NCI-H748 (cell line): ENCODE measurements at regions not wholly inside any gene's neighbourhood (a gene's known extent, or its start where the extent isn't known, plus 50 kb on each side); places are given as distances from the start of the nearest gene placed in this dataset.

Experiments
- DNase-seq: peaks from one replicate; lab custom pipeline; 2025; ENCODE audit not compliant: unreplicated experiment; lab: John Stamatoyannopoulos, UW

GRCh38 chr20:52921340-52921739 is 50.8 kb upstream of the TSHZ2 start:
- no peak for DNase-seq

DNA sequence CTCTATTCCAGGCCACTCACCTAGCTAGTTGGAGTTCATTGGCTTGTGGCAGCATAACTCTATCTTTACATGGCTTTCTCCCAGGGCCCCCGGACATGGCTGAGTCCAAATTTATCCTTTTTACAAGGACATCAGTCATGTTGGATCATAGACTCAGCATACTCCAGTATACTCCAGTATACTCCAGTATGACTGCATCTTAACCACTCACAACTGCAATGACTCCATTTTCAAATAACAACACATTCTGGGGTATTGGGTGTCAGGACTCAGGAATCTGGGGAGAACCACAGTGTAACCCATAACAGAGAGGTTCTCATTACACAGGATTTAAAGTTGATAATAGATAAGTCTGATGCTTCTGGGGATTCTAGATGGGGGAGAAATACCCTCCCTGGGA is 53.8 kb upstream of the TSHZ2 start:
- no peak for DNase-seq

DNA sequence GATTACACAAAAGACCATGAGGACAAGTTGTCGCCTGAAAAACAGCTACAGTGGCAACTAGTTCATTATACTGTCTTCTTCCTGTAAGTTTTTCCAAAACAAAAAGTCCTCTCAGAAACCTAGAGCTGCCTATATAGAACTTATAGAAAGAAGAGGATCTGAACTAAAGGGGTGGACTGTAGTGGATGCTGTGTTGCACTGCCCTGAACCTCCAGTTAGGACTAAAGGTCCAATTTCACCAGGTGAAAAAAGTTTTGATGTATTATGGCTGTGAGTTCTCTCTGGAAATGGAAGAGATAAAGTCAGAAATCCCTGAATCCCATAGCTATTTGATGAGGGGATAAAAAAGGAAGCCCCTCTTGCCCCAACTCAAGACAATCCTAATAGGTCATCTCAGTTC is 56.6 kb upstream of the TSHZ2 start:
- DNase-seq = no peak

GRCh38 chr20:52914870-52915269 is 57.3 kb upstream of the TSHZ2 start:
- no peak for DNase-seq

- DNase-seq = no peak
Measured at GRCh38 chr20:52913650-52914387, 58.3 kb upstream of the TSHZ2 start.

- no peak for DNase-seq
Measured at GRCh38 chr20:52905241-52905994, 66.7 kb upstream of the TSHZ2 start.

GRCh38 chr20:52904837-52905236 is 67.3 kb upstream of the TSHZ2 start:
- no peak for DNase-seq

DNA sequence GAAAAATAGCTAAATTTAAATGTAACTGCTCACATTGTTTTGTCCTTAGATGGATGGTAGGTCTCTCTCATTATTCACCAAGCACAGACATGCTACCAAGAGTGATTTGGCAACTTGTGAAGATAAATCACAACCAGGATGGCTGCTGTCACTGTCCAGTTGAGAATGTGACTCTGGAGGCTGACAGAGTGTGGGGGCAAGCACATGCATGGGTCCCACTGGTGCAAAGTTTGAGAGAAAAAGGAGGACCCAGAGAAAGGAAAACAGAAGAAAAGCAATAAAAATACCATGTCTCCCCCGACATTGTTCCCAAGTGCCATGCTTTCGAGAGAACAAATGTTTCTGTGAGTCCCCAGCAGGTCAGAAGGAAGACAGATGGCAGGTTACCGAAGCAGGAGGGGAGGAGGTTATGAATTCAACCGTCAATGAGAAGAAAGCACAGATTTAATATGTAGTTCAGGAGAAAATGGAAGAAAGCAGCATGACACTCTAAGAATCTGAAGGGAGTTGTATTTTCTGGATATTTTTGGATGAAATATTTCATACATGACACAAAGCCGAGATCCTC is 73.0 kb upstream of the TSHZ2 start:
- DNase-seq = no peak

DNA sequence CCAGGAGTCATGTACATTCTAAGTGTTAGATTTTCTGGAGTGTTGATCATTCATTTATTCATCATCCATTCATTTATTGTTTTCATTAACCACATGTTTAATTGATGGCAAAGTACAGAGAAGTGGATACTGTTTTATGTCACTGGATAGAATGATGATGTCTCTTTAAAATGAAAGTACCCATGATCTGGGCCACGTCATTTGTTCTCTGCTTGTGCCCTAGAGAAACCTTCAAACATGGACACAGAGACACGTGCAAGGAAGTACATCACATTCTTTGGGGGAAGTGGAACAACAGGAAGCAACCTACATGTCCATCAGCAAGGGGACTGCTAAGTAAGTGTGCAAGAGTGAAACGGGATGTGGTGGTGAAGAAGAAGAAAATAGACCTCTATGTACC is 75.8 kb upstream of the TSHZ2 start:
- DNase-seq = no peak

GRCh38 chr20:52895701-52896100 is 76.5 kb upstream of the TSHZ2 start:
- no peak for DNase-seq

DNA sequence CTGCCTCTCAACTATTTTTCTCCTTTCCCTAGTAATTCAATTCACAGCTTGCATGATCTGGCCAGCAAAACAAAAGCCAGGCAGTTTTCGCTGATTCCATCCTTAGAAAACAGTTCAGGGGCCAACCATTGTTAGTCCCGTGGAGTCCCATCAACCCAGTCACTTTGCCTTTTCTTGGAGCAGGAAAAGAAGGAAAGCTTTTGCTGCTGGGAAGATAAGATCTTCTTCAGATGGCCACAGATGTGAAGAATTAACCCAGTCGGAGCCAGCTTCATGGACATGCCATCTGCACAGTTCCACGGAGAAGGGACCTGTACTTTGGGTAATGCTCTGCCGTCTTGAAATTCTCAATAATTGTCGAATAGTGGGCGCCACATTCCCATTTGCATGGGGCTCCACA is 76.9 kb upstream of the TSHZ2 start:
- no peak for DNase-seq

GRCh38 chr20:52893498-52893897 is 78.7 kb upstream of the TSHZ2 start:
- no peak for DNase-seq

DNA sequence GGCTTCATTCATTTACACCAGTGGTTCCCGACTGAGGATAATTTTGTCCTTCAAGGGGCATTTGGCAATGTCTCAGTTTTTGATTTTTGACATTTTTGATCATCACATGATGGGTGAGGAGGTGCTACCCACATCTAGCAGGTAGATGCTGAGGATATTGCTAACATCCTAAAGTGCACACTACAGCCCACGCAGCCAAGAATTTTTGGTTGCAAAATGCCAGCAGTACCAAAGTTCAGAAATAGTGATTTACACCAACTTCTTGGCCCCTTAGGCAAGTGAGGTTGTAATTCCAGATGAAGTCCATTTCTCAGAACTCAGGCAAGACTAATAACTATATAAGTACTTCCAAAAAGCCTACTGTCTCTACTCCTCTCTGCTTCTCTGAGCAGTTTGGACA is 80.1 kb upstream of the TSHZ2 start:
- no peak for DNase-seq

DNA sequence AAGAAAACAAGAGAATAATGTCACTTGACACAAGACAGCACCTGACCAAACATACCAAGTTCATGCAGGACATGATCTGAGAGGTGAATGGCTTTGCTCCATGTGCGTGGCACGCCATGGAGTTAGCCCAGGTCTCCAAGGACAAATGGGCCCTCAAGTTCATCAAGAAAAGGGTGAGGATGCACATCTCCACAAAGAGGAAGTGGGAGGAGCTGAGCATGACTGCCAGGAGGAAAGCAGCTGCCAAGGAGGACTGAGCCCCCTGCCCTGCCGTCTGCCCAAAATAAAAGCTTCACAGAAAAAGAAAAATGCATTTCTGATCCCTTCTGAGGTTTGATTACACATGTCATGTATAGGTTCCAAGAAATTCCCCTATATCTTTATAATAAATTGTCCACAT is 82.0 kb upstream of the TSHZ2 start:
- no peak for DNase-seq

- DNase-seq = no peak
Measured at GRCh38 chr20:52889225-52889624, 82.9 kb upstream of the TSHZ2 start.

- DNase-seq = no peak
Measured at GRCh38 chr20:52888096-52888495, 84.1 kb upstream of the TSHZ2 start.

DNA sequence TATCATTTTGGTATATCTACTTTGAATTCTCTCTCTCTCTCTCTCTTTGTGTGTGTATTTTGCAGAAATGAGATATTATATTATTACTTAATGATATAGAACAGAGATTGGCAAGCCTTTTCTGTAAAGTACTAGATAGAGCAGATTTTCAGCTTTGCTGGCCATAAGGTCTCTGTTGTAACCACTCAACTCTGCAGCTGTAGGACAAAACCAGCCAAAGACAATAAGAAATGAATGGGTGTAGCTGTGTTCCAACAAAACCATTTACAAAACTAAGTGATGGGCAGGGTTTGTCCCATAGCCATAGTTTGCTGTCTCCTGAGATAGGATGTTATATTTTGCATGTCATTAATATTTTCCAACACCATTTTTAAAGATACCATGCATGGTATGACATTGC is 91.2 kb upstream of the TSHZ2 start:
- DNase-seq = no peak

DNA sequence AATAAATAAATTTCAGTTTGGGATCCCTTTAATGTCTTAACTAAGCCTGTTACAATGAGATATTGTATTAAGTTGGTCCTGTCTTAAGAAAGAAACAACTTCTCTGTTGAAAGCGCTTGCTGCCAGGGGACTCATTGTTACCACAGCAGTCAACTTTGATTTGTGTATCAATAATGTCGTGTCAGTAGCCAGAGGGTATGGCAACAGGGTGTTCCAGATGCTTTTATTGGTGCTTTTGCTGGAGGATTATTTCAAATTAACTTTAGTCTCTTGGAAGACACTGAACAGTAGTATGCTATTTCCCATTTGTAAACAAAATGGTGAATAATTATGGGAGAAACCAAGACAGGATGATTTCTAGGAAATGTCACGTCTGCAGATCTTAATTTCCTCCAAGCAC is 91.9 kb upstream of the TSHZ2 start:
- DNase-seq = no peak

DNA sequence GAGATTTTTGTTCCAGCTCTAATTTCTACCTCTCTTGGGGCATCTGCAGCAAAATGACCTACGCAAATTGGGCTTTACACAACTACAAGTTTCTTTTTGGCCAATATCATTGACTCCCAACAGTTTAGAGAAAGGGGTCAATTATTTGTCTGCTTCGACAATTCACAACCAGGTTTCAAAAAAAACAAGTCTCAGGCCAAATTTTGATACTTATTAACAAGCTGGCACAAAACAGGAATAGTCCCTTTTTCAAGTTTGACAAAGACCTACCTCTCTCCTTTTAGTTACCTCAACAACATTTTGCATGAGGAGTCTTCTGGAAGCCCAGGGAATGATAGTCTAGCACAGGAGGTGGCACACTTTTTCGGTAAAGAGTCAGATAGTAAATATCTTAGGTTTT is 97.9 kb upstream of the TSHZ2 start:
- no peak for DNase-seq

GRCh38 chr20:52869698-52870501 is 102.3 kb upstream of the TSHZ2 start:
- DNase-seq = no peak

DNA sequence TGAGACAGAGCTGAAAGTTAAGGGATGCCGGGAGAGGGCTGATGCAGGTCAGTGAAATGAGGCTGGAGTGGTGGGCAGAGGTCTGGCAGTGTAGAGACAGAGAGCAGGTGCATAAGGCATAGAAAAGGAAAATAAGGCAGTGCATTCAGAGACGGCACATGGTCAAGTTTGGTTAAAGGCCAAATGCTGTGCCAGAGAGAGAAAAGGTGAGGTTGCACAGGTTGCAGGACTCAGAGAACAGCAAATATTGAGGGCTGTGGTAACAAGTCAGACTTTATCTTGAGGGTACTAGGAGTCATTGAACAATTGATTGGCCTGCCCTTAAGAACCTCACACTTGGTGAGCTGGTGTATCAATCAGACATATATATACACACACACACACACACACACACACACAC is 102.9 kb upstream of the TSHZ2 start:
- no peak for DNase-seq

DNA sequence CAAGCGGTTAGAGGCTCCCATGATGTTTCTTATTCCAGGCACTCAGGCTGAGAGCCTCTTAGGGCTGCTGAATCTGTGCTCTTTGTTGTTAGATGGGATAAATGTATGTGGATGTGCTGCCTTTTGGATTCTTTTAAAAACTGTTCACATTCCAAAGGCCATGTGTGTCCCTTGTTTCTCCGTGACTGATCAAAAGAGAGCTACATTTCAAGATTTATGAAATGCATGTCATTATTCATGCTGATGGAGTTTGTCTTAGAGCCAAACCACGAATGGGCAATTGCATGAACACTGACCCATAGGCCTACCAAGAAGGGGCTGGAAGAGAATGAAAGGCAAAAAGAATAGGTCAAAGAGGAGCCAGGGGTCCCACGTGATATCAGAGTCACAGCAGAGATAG is 104.9 kb upstream of the TSHZ2 start:
- no peak for DNase-seq
